Upper lobe of right lung (tissue), 1 donor: ENCODE measurements at regions not wholly inside any gene's neighbourhood (a gene's known extent, or its start where the extent isn't known, plus 50 kb on each side); places are given as distances from the start of the nearest gene placed in this dataset.

Source experiments
- ATAC-seq: fragments of 200-7000 bp; cut with Tn5 transposase; one replicate; pipeline ENCODE4 v1.9.1; 2020; ENCODE audit warnings: mild to moderate bottlenecking, moderate library complexity
- DNase-seq: peaks from one replicate; pipeline ENCODE4 v3.0.0-alpha.2; 2020
- H3K27ac ChIP-seq: fragments of 200-600 bp; one replicate; pipeline ENCODE4 v1.8.0; 2022
- H3K27me3 ChIP-seq: fragments of 200-600 bp; one replicate; pipeline ENCODE4 v1.8.0; 2022; ENCODE audit warnings: mild to moderate bottlenecking
- H3K36me3 ChIP-seq: fragments of 200-600 bp; one replicate; pipeline ENCODE4 v1.8.0; 2022
- H3K4me1 ChIP-seq: fragments of 200-600 bp; one replicate; pipeline ENCODE4 v1.8.0; 2022
- H3K4me3 ChIP-seq: fragments of 200-600 bp; one replicate; pipeline ENCODE4 v1.8.0; 2022; ENCODE audit warnings: mild to moderate bottlenecking
- H3K9me3 ChIP-seq: fragments of 200-600 bp; one replicate; pipeline ENCODE4 v1.8.0; 2022
- intact Hi-C: fragments of 100-400 bp; cut with DNase I; formaldehyde crosslinking; loops from one replicate; pipeline ENCODE4 v1.11.0; 2022
- TF ChIP-seq, protein P1 (sequence below): fragments of 200-600 bp; IDR thresholded peaks from one replicate; pipeline ENCODE4 v1.8.0; 2022; ENCODE audit warnings: antibody characterized with exemption
- donor health status: DM: no; HTN: yes; CAD: no; lungs with severe emphysema.

GRCh38 chr1:87539147-87539546 is 210.5 kb downstream of the LMO4 start:
- H3K36me3 ChIP-seq = no peaks in the 10 kb centered on the region
- H3K27ac ChIP-seq = no peak overlapping the region
- DNase-seq (no peak), ATAC-seq (no peak)
- no peak overlapping the region for H3K4me3 ChIP-seq
- intact Hi-C loops = no loop called here
- H3K27me3 ChIP-seq = no peaks in the 10 kb centered on the region
- peaks cover 8% of the 10 kb centered on the region for H3K9me3 ChIP-seq
- TF ChIP-seq, protein P1, sequence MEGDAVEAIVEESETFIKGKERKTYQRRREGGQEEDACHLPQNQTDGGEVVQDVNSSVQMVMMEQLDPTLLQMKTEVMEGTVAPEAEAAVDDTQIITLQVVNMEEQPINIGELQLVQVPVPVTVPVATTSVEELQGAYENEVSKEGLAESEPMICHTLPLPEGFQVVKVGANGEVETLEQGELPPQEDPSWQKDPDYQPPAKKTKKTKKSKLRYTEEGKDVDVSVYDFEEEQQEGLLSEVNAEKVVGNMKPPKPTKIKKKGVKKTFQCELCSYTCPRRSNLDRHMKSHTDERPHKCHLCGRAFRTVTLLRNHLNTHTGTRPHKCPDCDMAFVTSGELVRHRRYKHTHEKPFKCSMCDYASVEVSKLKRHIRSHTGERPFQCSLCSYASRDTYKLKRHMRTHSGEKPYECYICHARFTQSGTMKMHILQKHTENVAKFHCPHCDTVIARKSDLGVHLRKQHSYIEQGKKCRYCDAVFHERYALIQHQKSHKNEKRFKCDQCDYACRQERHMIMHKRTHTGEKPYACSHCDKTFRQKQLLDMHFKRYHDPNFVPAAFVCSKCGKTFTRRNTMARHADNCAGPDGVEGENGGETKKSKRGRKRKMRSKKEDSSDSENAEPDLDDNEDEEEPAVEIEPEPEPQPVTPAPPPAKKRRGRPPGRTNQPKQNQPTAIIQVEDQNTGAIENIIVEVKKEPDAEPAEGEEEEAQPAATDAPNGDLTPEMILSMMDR = no peak
- no peaks in the 10 kb centered on the region for H3K4me1 ChIP-seq

DNA sequence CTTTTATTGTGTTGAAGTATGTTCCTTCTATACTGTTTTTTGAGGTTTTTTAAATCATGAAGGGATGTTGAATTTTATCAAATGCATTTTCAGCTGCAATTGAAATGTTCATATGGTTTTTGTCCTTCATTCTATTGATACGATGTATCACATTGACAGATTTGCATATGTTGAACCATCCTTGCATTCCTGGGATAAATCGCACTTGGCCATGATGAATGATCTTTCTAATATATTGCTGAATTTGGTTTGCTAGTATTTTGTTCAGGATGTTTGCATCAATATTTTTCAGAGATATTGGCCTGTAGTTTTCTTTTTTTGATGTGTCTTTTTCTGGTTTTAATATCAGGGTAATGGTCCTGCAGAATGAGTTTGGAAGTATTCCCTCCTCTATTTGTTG is 214.0 kb downstream of the LMO4 start:
- no peak for ATAC-seq
- H3K27ac ChIP-seq = no peak overlapping the region
- no peaks in the 10 kb centered on the region for H3K27me3 ChIP-seq
- no peak overlapping the region for H3K4me3 ChIP-seq
- no peaks in the 10 kb centered on the region for H3K4me1 ChIP-seq
- DNase-seq = no peak
- H3K9me3 ChIP-seq = peaks cover 8% of the 10 kb centered on the region
- no peaks in the 10 kb centered on the region for H3K36me3 ChIP-seq
- TF ChIP-seq, protein P1 = no peak
- intact Hi-C loops = no loop called here

GRCh38 chr1:87549738-87550137 is 221.1 kb downstream of the LMO4 start:
- Histone ChIP-seq H3K27ac (no peak overlapping the region), H3K4me3 (no peak overlapping the region), H3K4me1 (no peaks in the 10 kb centered on the region), H3K27me3 (no peaks in the 10 kb centered on the region), H3K9me3 (no peaks in the 10 kb centered on the region), H3K36me3 (no peaks in the 10 kb centered on the region)
- DNase-seq (no peak), ATAC-seq (no peak)
- intact Hi-C loops = no loop called here
- TF ChIP-seq, protein P1 = no peak

DNA sequence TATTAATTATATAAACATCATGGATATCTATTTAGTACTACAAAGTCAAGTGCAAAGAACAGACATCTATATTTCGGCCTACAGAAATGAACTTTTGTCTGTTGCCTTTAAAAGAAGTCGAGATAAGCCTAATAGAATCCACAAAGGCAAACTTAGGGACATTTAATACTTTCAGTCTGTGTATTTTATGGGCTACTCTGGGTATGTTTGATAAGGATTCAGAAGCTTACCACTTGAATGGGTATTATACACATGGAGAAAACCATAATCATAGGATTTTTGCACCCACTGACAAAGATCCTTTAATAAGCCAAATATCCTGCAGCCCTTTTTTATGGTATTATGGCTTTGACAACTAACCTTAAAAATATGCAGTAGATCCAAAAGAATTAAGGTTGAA is 224.8 kb downstream of the LMO4 start:
- ATAC-seq (no peak), DNase-seq (no peak)
- Histone ChIP-seq H3K27ac (no peak overlapping the region), H3K4me3 (no peak overlapping the region), H3K36me3 (no peaks in the 10 kb centered on the region), H3K4me1 (no peaks in the 10 kb centered on the region), H3K9me3 (no peaks in the 10 kb centered on the region), H3K27me3 (no peaks in the 10 kb centered on the region)
- intact Hi-C loops = no loop called here
- TF ChIP-seq, protein P1 = no peak

- Histone ChIP-seq H3K27me3 (no peaks in the 10 kb centered on the region), H3K4me1 (no peaks in the 10 kb centered on the region)
- TF ChIP-seq, protein P1 = no peak
Observed at GRCh38 chr1:87555366-87555765, 226.7 kb downstream of the LMO4 start.

DNA sequence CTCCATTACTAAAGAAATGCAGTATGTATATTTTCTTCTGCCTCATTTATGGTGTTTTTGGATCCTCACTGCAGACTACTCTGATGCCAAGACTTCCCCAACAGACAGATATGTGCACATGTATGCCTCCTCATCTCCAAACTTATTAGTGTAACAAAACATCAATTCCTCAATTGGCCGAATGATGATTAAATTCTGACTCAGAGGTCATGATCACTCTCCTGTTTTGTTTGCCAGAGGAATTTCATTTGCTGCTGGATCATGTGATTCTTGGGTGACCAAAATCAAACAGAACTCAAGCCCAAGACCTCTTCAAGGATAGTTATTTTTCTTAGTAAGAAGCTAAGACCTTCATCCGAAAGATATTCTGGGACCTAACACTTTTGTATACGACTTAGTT is 227.6 kb downstream of the LMO4 start:
- Histone ChIP-seq H3K4me3 (no peak overlapping the region), H3K27me3 (no peaks in the 10 kb centered on the region), H3K4me1 (no peaks in the 10 kb centered on the region), H3K9me3 (no peaks in the 10 kb centered on the region), H3K27ac (no peak overlapping the region), H3K36me3 (no peaks in the 10 kb centered on the region)
- DNase-seq = no peak
- intact Hi-C loops = no loop called here
- TF ChIP-seq, protein P1 = no peak
- ATAC-seq = no peak

More at GRCh38 chr1:87555366-87555765, 226.7 kb downstream of the LMO4 start:
- no peaks in the 10 kb centered on the region for H3K36me3 ChIP-seq
- no peak overlapping the region for H3K27ac ChIP-seq
- no peaks in the 10 kb centered on the region for H3K9me3 ChIP-seq
- DNase-seq (no peak), ATAC-seq (no peak)
- H3K4me3 ChIP-seq = no peak overlapping the region
- intact Hi-C loops = no loop called here
